ENCODE measurements at regions not wholly inside any gene's neighbourhood (a gene's known extent, or its start where the extent isn't known, plus 50 kb on each side); places are given as distances from the start of the nearest gene placed in this dataset.

- TF ChIP-seq EZH2 (IDR thresholded peaks at IDR 0.05; ENCODE audit: borderline replicate concordance, low read length) (no peak), CTCF (IDR thresholded peaks at IDR 0.05; ENCODE audit: low read length) (no peak)
Measured at GRCh38 chr13:74554569-74555275, 420.5 kb upstream of the KLF12 start.

Data from OCI-LY1 (cell line).